Ishikawa (cell line): ENCODE measurements at regions not wholly inside any gene's neighbourhood (a gene's known extent, or its start where the extent isn't known, plus 50 kb on each side); places are given as distances from the start of the nearest gene placed in this dataset.

Source experiments
- EGR1 ChIP-seq: IDR thresholded peaks from 2 replicates; pipeline ENCODE4 v1.6.1; 2012
- EP300 ChIP-seq: IDR thresholded peaks from 2 replicates; pipeline ENCODE4 v1.6.1; 2012; ENCODE audit warnings: borderline replicate concordance
- FOXM1 ChIP-seq: IDR thresholded peaks from 2 replicates; pipeline ENCODE4 v1.6.1; 2012; ENCODE audit warnings: low read depth, borderline replicate concordance
- TAF1 ChIP-seq: IDR thresholded peaks from 2 replicates; pipeline ENCODE4 v1.6.1; 2012; ENCODE audit warnings: low read depth, mild to moderate bottlenecking
- TCF12 ChIP-seq: IDR thresholded peaks from 2 replicates; pipeline ENCODE4 v1.6.1; 2012; ENCODE audit warnings: low read depth
- YY1 ChIP-seq: IDR thresholded peaks from 2 replicates; pipeline ENCODE4 v1.6.1; 2012; ENCODE audit warnings: low read depth
- ZBTB7A ChIP-seq: IDR thresholded peaks from 2 replicates; pipeline ENCODE4 v1.6.1; 2012; ENCODE audit warnings: low read depth
- TF ChIP-seq, protein P1 (sequence below): IDR thresholded peaks from 2 replicates; pipeline ENCODE4 v1.6.1; 2012; ENCODE audit warnings: low read depth, mild to moderate bottlenecking
- TF ChIP-seq, protein P2 (sequence below): IDR thresholded peaks from 2 replicates; pipeline ENCODE4 v1.6.1; 2012

DNA sequence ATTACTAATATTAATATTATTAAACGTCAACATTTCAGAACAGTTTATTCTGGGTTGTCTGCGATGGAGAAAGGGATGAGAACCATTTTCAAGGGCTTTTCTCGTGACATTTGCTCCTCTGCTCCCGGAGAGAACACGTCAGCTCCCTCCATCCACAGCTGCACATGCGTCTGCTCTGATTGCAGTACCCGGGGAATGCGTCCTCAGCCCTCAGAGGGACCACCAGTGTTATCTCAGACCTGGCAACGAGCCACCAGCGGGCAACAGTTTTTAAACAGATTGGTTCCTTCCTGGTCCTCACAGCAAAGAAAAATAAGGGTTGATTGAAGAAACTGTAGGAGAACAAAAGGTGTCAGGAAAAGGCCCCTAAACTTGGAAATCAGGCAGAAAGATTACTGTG is 202.2 kb upstream of the ADAMTS9 start:
- TF ChIP-seq TAF1, result no peak
- no peak for TF ChIP-seq EP300
- TF ChIP-seq, protein P1, sequence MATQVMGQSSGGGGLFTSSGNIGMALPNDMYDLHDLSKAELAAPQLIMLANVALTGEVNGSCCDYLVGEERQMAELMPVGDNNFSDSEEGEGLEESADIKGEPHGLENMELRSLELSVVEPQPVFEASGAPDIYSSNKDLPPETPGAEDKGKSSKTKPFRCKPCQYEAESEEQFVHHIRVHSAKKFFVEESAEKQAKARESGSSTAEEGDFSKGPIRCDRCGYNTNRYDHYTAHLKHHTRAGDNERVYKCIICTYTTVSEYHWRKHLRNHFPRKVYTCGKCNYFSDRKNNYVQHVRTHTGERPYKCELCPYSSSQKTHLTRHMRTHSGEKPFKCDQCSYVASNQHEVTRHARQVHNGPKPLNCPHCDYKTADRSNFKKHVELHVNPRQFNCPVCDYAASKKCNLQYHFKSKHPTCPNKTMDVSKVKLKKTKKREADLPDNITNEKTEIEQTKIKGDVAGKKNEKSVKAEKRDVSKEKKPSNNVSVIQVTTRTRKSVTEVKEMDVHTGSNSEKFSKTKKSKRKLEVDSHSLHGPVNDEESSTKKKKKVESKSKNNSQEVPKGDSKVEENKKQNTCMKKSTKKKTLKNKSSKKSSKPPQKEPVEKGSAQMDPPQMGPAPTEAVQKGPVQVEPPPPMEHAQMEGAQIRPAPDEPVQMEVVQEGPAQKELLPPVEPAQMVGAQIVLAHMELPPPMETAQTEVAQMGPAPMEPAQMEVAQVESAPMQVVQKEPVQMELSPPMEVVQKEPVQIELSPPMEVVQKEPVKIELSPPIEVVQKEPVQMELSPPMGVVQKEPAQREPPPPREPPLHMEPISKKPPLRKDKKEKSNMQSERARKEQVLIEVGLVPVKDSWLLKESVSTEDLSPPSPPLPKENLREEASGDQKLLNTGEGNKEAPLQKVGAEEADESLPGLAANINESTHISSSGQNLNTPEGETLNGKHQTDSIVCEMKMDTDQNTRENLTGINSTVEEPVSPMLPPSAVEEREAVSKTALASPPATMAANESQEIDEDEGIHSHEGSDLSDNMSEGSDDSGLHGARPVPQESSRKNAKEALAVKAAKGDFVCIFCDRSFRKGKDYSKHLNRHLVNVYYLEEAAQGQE, result no peak
- TF ChIP-seq TCF12, result no peak
- TF ChIP-seq FOXM1, result no peak
- TF ChIP-seq YY1, result no peak
- TF ChIP-seq EGR1, result no peak
- TF ChIP-seq, protein P2, sequence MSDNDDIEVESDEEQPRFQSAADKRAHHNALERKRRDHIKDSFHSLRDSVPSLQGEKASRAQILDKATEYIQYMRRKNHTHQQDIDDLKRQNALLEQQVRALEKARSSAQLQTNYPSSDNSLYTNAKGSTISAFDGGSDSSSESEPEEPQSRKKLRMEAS, result no peak
- no peak for TF ChIP-seq ZBTB7A
